H1 (cell line): ENCODE measurements at regions not wholly inside any gene's neighbourhood (a gene's known extent, or its start where the extent isn't known, plus 50 kb on each side); places are given as distances from the start of the nearest gene placed in this dataset.

Experiments
- KDM1A ChIP-seq: fragments of 200-600, 300-600 bp; sonication (generic); IDR thresholded peaks from 2 replicates; pipeline ENCODE4 v1.7.1; 2016; ENCODE audit warnings: mild to moderate bottlenecking, low read length, borderline replicate concordance
- PHF8 ChIP-seq: fragments of 200-600 bp; sonication (generic); conservative IDR thresholded peaks from 2 replicates; pipeline ENCODE4 v1.7.1; 2012; ENCODE audit warnings: low read depth, mild to moderate bottlenecking, inconsistent platforms, low read length, moderate library complexity
- RFX5 ChIP-seq: IDR thresholded peaks from 2 replicates; pipeline ENCODE4 v1.6.1; 2011; ENCODE audit warnings: low read depth, low read length, improper control_type of control experiment, borderline replicate concordance
- SIX5 ChIP-seq: IDR thresholded peaks from 2 replicates; pipeline ENCODE4 v1.6.1; 2011; ENCODE audit warnings: mild to moderate bottlenecking, low read depth, low read length

DNA sequence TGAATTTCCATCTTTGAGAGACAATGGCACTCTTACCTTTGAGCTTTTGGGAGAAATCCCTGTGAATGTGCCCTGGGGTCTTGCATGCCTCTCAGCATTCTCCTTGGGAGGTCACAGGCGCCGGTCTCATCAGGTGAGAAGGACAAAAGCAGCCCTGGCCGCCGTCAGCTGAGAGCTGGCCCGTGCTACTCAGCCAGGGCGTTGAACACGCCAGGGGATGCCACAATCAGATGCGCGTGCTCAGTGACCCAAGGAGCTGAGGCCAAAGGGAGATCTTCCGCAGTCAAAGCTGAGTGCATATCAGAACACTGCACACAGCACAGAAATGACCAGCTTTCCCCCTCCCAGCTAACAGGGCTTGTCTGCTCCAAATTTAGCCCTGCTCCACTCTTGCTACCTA, 253.6 kb upstream of the NOX3 start (continued):
- TF ChIP-seq SIX5 (no peak), RFX5 (no peak), KDM1A (no peak), PHF8 (no peak)
